Fibroblast of lung (primary cell): ENCODE measurements at regions not wholly inside any gene's neighbourhood (a gene's known extent, or its start where the extent isn't known, plus 50 kb on each side); places are given as distances from the start of the nearest gene placed in this dataset.

Source experiments
- DNase-seq, 2 donors: peaks; one replicate each; pipeline versions ENCODE4 v3.0.0 to v3.0.0-alpha.2; 2010; ENCODE audit warnings: low read depth in 2 of 2
- H2AFZ ChIP-seq: 2 replicates; pipeline ENCODE4 v1.5.1; 2012; ENCODE audit warnings: low read length, control low read depth, inconsistent platforms
- H3K27ac ChIP-seq: 2 replicates; pipeline ENCODE4 v1.5.1; 2011; ENCODE audit warnings: low read length, control low read depth; ENCODE audit not compliant: insufficient read depth
- H3K27me3 ChIP-seq: 2 replicates; pipeline ENCODE4 v1.5.1; 2011; ENCODE audit warnings: mild to moderate bottlenecking, low read length; ENCODE audit not compliant: control insufficient read depth, insufficient read depth
- H3K36me3 ChIP-seq: 2 replicates; pipeline ENCODE4 v1.5.1; 2011; ENCODE audit warnings: low read length; ENCODE audit not compliant: control insufficient read depth, insufficient read depth
- H3K4me1 ChIP-seq: 2 replicates; pipeline ENCODE4 v1.5.1; 2011; ENCODE audit warnings: low read length; ENCODE audit not compliant: control insufficient read depth, insufficient read depth; ENCODE audit errors: extremely low read depth
- H3K4me2 ChIP-seq: 2 replicates; pipeline ENCODE4 v1.5.1; 2011; ENCODE audit warnings: low read length, control low read depth; ENCODE audit not compliant: insufficient read depth; ENCODE audit errors: extremely low read depth
- H3K4me3 ChIP-seq, 4 experiments: fragments of 200-600 bp in 1 of 4; sonication (generic) in 1 of 4; replicated peaks in 1 of 4; 2 replicates each; pipeline ENCODE4 v1.5.1; 2011 to 2016; ENCODE audit warnings: low read length in 4 of 4, low read depth in 3 of 4, mild to moderate bottlenecking in 3 of 4, control low read depth in 2 of 4, inconsistent platforms in 1 of 4, mixed read lengths in 1 of 4; ENCODE audit not compliant: insufficient read depth in 1 of 4; ENCODE audit errors: control extremely low read depth in 1 of 4
- H3K79me2 ChIP-seq: 2 replicates; pipeline ENCODE4 v1.5.1; 2012; ENCODE audit warnings: mild to moderate bottlenecking, low read length, inconsistent platforms; ENCODE audit not compliant: control insufficient read depth, insufficient read depth
- H3K9ac ChIP-seq: 2 replicates; pipeline ENCODE4 v1.5.1; 2011; ENCODE audit warnings: mild to moderate bottlenecking, low read length, control low read depth; ENCODE audit not compliant: insufficient read depth
- H3K9me3 ChIP-seq: 2 replicates; pipeline ENCODE4 v1.5.1; 2012; ENCODE audit warnings: low read depth, low read length; ENCODE audit not compliant: control insufficient read depth, insufficient read depth
- H4K20me1 ChIP-seq: 2 replicates; pipeline ENCODE4 v1.5.1; 2011; ENCODE audit warnings: low read length; ENCODE audit not compliant: control insufficient read depth, insufficient read depth; ENCODE audit errors: extremely low read depth
- EZH2 ChIP-seq: IDR thresholded peaks from 2 replicates; pipeline ENCODE4 v1.5.1; 2012; ENCODE audit warnings: low read length, control low read depth, mild to moderate bottlenecking; ENCODE audit errors: missing control alignments
- TF ChIP-seq, protein P1 (sequence below), 2 donors: IDR thresholded peaks in 1 of 2; conservative IDR thresholded peaks in 1 of 2; 1 replicate in 1 of 2; 2 replicates in 1 of 2; pipeline ENCODE4 v1.5.1; 2011 to 2012; ENCODE audit warnings: low read length in 2 of 2, control low read depth in 1 of 2, inconsistent platforms in 1 of 2, low read depth in 1 of 2, mild to moderate bottlenecking in 1 of 2

GRCh38 chr21:29238053-29238966 is 60.4 kb upstream of the BACH1 start:
- H3K27me3 ChIP-seq, result no peaks in the 10 kb centered on the region
- DNase-seq, result peak in 1 of 2 donors; percentile 59
- no peaks in the 10 kb centered on the region for H3K36me3 ChIP-seq
- no peak overlapping the region for H3K27ac ChIP-seq
- H3K4me3 ChIP-seq, result no peak overlapping the region
- no peaks in the 10 kb centered on the region for H4K20me1 ChIP-seq
- H3K4me1 ChIP-seq, result peaks cover 7% of the 10 kb centered on the region
- H3K9ac ChIP-seq, result no peak overlapping the region
- H3K9me3 ChIP-seq, result no peaks in the 10 kb centered on the region
- H3K79me2 ChIP-seq, result no peaks in the 10 kb centered on the region
- H2AFZ ChIP-seq, result no peak overlapping the region
- peak overlapping the region; percentile 3 for H3K4me2 ChIP-seq
- TF ChIP-seq, protein P1, sequence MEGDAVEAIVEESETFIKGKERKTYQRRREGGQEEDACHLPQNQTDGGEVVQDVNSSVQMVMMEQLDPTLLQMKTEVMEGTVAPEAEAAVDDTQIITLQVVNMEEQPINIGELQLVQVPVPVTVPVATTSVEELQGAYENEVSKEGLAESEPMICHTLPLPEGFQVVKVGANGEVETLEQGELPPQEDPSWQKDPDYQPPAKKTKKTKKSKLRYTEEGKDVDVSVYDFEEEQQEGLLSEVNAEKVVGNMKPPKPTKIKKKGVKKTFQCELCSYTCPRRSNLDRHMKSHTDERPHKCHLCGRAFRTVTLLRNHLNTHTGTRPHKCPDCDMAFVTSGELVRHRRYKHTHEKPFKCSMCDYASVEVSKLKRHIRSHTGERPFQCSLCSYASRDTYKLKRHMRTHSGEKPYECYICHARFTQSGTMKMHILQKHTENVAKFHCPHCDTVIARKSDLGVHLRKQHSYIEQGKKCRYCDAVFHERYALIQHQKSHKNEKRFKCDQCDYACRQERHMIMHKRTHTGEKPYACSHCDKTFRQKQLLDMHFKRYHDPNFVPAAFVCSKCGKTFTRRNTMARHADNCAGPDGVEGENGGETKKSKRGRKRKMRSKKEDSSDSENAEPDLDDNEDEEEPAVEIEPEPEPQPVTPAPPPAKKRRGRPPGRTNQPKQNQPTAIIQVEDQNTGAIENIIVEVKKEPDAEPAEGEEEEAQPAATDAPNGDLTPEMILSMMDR (conservative IDR thresholded peaks at IDR 0.05 in 1 of 2, IDR thresholded peaks at IDR 0.05 in 1 of 2; ENCODE audit: low read depth in 1 of 2, low read length in 2 of 2), result no peak
- TF ChIP-seq EZH2, result no peak

DNA sequence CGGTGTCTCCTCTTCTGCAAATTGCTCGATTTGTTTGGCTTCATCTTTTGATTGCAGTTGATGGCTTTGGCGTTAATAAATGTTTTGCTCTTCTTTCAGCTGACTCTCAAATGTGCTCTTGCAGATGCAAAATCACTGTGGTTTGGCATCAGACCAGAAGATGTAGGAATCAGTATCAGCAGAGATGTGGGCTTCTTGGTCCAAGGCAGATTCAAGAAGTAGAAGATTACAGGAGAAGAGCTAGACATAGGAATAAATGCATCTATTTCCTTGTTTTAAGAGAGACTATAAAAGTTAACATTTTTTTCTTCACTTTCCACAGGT is 59.8 kb upstream of the BACH1 start:
- no peaks in the 10 kb centered on the region for H3K79me2 ChIP-seq
- no peak overlapping the region for H3K4me2 ChIP-seq
- no peak overlapping the region for H2AFZ ChIP-seq
- TF ChIP-seq EZH2, result no peak
- H3K9ac ChIP-seq, result no peak overlapping the region
- H3K4me1 ChIP-seq, result peaks cover 7% of the 10 kb centered on the region
- no peaks in the 10 kb centered on the region for H4K20me1 ChIP-seq
- no peaks in the 10 kb centered on the region for H3K36me3 ChIP-seq
- H3K9me3 ChIP-seq, result no peaks in the 10 kb centered on the region
- H3K27ac ChIP-seq, result no peak overlapping the region
- H3K4me3 ChIP-seq, result no peak overlapping the region
- peak; percentile 66 to 78 for DNase-seq
- H3K27me3 ChIP-seq, result no peaks in the 10 kb centered on the region

- Histone ChIP-seq H3K4me3 (no peak overlapping the region), H3K4me2 (no peak overlapping the region), H3K79me2 (no peaks in the 10 kb centered on the region), H3K36me3 (no peaks in the 10 kb centered on the region), H2AFZ (no peak overlapping the region), H3K27ac (no peak overlapping the region), H3K4me1 (peaks cover 7% of the 10 kb centered on the region), H3K9ac (no peak overlapping the region), H3K9me3 (no peaks in the 10 kb centered on the region), H4K20me1 (no peaks in the 10 kb centered on the region), H3K27me3 (no peaks in the 10 kb centered on the region)
- TF ChIP-seq, protein P1 (conservative IDR thresholded peaks at IDR 0.05 in 1 of 2, IDR thresholded peaks at IDR 0.05 in 1 of 2; ENCODE audit: low read depth in 1 of 2, low read length in 2 of 2), result no peak
- TF ChIP-seq EZH2, result no peak
- no peak for DNase-seq
These were observed 58.6 kb upstream of the BACH1 start for GRCh38 chr21:29240136-29240535.
